Spleen (tissue), 7 donors: ENCODE measurements at regions not wholly inside any gene's neighbourhood (a gene's known extent, or its start where the extent isn't known, plus 50 kb on each side); places are given as distances from the start of the nearest gene placed in this dataset.

Experiments used
- CTCF ChIP-seq, 11 experiments: fragments of 200-600 bp in 7 of 11; fragments of 450-650 bp in 4 of 11; sonication (generic) in 4 of 11; IDR thresholded peaks in 8 of 11; conservative IDR thresholded peaks in 3 of 11; 1 replicate in 7 of 11; 2 replicates in 4 of 11; pipeline versions ENCODE4 v1.4.0 to v1.8.0; 2016 to 2021; ENCODE audit warnings: antibody characterized with exemption in 11 of 11, inconsistent platforms in 4 of 11, mild to moderate bottlenecking in 1 of 11
- POLR2AphosphoS5 ChIP-seq, 3 donors: sonication (generic); formaldehyde crosslinking; IDR thresholded peaks; one replicate each; pipeline ENCODE4 v1.5.1; 2017; ENCODE audit warnings: antibody characterized with exemption in 3 of 3
- donor health status: DM: no; HTN: no; CAD: no; lungs with moderate emphysema.
- donor health status: DM: no; HTN: no; CAD: no.
- donor health status: DM: no; HTN: no; CAD: no.

DNA sequence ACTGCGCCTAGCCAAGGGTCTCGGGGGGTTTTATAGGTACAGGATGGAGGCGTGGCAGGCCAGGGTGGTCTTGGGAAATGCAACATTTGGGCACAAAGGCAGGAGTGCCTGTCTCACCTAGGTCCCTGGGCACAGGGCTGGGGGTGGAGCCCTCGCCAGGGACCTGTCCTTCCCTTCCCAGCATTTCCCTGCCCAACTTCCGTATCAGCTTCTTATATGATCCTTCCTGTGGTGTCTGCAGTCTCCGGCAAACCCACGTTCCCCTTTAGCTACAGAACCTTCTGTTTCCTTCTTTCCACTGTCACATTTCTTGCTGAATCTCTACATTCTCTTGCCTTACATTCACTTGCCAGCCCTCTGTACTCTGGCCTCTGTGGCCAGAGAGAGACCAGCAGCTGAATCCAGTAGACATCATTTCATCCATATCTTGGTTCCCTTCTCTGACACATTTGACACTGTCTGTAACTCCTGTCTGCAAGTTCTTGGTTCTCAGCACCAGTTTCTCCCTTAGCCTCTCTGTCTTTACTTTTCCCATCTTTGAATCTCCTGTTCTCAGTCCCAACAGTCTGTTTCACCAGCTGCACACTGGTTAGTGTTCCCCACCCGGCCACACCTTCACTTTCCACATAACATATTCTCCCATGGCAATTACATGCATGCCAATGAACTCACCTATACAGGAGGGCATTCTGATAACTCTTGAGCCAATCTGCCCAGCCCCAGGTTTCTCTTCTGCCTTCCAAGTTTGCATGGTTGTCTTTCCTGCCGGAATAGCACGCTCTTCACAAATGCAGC is 134.7 kb upstream of the ZNF608 start:
- TF ChIP-seq CTCF (IDR thresholded peaks at IDR 0.05 in 8 of 11, conservative IDR thresholded peaks at IDR 0.05 in 3 of 11) (no peak), POLR2AphosphoS5 (IDR thresholded peaks at IDR 0.05) (no peak)
